H1 (cell line): ENCODE measurements at regions not wholly inside any gene's neighbourhood (a gene's known extent, or its start where the extent isn't known, plus 50 kb on each side); places are given as distances from the start of the nearest gene placed in this dataset.
"Not testable (repeated sequence)": the region's sequence is repeated elsewhere in the genome, so short reads cannot be mapped to it uniquely, and the experiment has no call there.

ENCODE experiments used
- CTCF ChIA-PET: fragments of 300-600 bp; sonication (Branson Sonifier 250); formaldehyde crosslinking; loops from one replicate; lab custom pipeline; 2021; ENCODE audit not compliant: partially characterized antibody; lab: Charles Lee
- POLR2A ChIA-PET: fragments of 300-600 bp; sonication (Branson Sonifier 250); formaldehyde crosslinking; loops from one replicate; lab custom pipeline; 2021; ENCODE audit warnings: inconsistent platforms; ENCODE audit not compliant: partially characterized antibody; lab: Charles Lee
- DNase-seq, 2 experiments: peaks; one replicate each; pipeline versions ENCODE4 v3.0.0 to v3.0.0-alpha.2; 2010 to 2022; ENCODE audit warnings: low spot score in 2 of 2, low read depth in 1 of 2, mixed read lengths in 1 of 2
- FAIRE-seq: peaks from 2 replicates; lab custom pipeline; 2011; peaks lifted over from hg19 to GRCh38; lab: Jason Lieb, UNC
- H2AFZ ChIP-seq: 2 replicates; pipeline ENCODE4 v1.8.1; 2012; ENCODE audit warnings: low read length, inconsistent platforms
- H2AK5ac ChIP-seq: 2 replicates; pipeline ENCODE4 v1.6.1; 2013; ENCODE audit warnings: low read depth, low read length
- H2BK120ac ChIP-seq: replicated peaks from 2 replicates; pipeline ENCODE3; 2013; ENCODE audit warnings: low read depth, low read length, inconsistent platforms
- H2BK12ac ChIP-seq: 2 replicates; pipeline ENCODE4 v1.6.1; 2013; ENCODE audit warnings: low read depth, low read length
- H2BK15ac ChIP-seq: 2 replicates; pipeline ENCODE4 v1.6.1; 2013; ENCODE audit warnings: low read length
- H2BK20ac ChIP-seq: 2 replicates; pipeline ENCODE4 v1.6.1; 2013; ENCODE audit warnings: low read length
- H2BK5ac ChIP-seq: 2 replicates; pipeline ENCODE4 v1.6.1; 2013; ENCODE audit warnings: low read depth, low read length
- H3K14ac ChIP-seq: 2 replicates; pipeline ENCODE4 v1.6.1; 2013; ENCODE audit warnings: inconsistent platforms; ENCODE audit not compliant: insufficient read length
- H3K18ac ChIP-seq: 2 replicates; pipeline ENCODE4 v1.6.1; 2013; ENCODE audit warnings: low read length; ENCODE audit errors: extremely low read depth
- H3K23ac ChIP-seq: 2 replicates; pipeline ENCODE4 v1.6.1; 2013; ENCODE audit warnings: inconsistent platforms; ENCODE audit not compliant: insufficient read length
- H3K23me2 ChIP-seq: 2 replicates; pipeline ENCODE4 v1.6.1; 2013; ENCODE audit warnings: low read depth, low read length
- H3K27ac ChIP-seq: 2 replicates; pipeline ENCODE4 v1.6.1; 2011; ENCODE audit warnings: low read depth, low read length, inconsistent platforms
- H3K27me3 ChIP-seq, 4 experiments: replicated peaks in 1 of 4; 1 replicate in 1 of 4; 2 replicates in 3 of 4; pipeline versions ENCODE4 v1.6.1 to v1.8.1; 2011 to 2013; ENCODE audit warnings: low read length in 3 of 4, mild to moderate bottlenecking in 3 of 4, inconsistent platforms in 2 of 4, mixed read lengths in 2 of 4, moderate library complexity in 1 of 4; ENCODE audit not compliant: control insufficient read depth in 3 of 4, insufficient read depth in 3 of 4; ENCODE audit errors: extremely low read depth in 1 of 4
- H3K36me3 ChIP-seq, 4 experiments: 2 replicates each; pipeline versions ENCODE4 v1.6.1 to v1.8.1; 2011 to 2013; ENCODE audit warnings: mild to moderate bottlenecking in 4 of 4, low read length in 3 of 4, moderate library complexity in 2 of 4, control low read depth in 1 of 4, inconsistent platforms in 1 of 4; ENCODE audit not compliant: insufficient read depth in 4 of 4, control insufficient read depth in 2 of 4
- H3K4ac ChIP-seq: replicated peaks from 2 replicates; pipeline ENCODE3; 2013; ENCODE audit warnings: low read length, low read depth, mixed read lengths, inconsistent platforms; ENCODE audit not compliant: insufficient read length
- H3K4me1 ChIP-seq, 4 experiments: replicated peaks in 1 of 4; 1 replicate in 1 of 4; 2 replicates in 3 of 4; pipeline versions ENCODE4 v1.6.1 to v1.8.1; 2011 to 2013; ENCODE audit warnings: low read length in 3 of 4, inconsistent platforms in 2 of 4, mixed read lengths in 1 of 4; ENCODE audit not compliant: insufficient read depth in 4 of 4, control insufficient read depth in 3 of 4
- H3K4me2 ChIP-seq, 2 experiments: 2 replicates each; pipeline versions ENCODE4 v1.6.1 to v1.8.1; 2011 to 2013; ENCODE audit warnings: low read depth in 2 of 2, low read length in 2 of 2, control low read depth in 1 of 2, inconsistent platforms in 1 of 2, mild to moderate bottlenecking in 1 of 2; ENCODE audit not compliant: insufficient read depth in 1 of 2
- H3K4me3 ChIP-seq, 4 experiments: fragments of 200-600, 300-600 bp in 1 of 4; sonication (generic), shearing (Covaris generic), sonication (Bioruptor Twin) in 1 of 4; 2 replicates each; pipeline versions ENCODE4 v1.5.1 to v1.8.1; 2011 to 2016; ENCODE audit warnings: low read length in 4 of 4, low read depth in 3 of 4, control low read depth in 2 of 4, inconsistent platforms in 2 of 4, mild to moderate bottlenecking in 2 of 4, mixed read lengths in 1 of 4, moderate library complexity in 1 of 4; ENCODE audit not compliant: insufficient read depth in 2 of 4; ENCODE audit errors: extremely low read depth in 1 of 4
- H3K56ac ChIP-seq: replicated peaks from 2 replicates; pipeline ENCODE3; 2013; ENCODE audit warnings: low read depth, mild to moderate bottlenecking, mixed read lengths, low read length, inconsistent platforms; ENCODE audit not compliant: insufficient read length
- H3K79me1 ChIP-seq: 2 replicates; pipeline ENCODE4 v1.6.1; 2013; ENCODE audit warnings: low read depth, low read length, control low read depth
- H3K79me2 ChIP-seq, 2 experiments: 2 replicates each; pipeline versions ENCODE4 v1.6.1 to v1.8.1; 2012 to 2013; ENCODE audit warnings: low read length in 2 of 2, mild to moderate bottlenecking in 2 of 2, inconsistent platforms in 1 of 2; ENCODE audit not compliant: insufficient read depth in 2 of 2, control insufficient read depth in 1 of 2
- H3K9ac ChIP-seq, 4 experiments: replicated peaks in 1 of 4; 1 replicate in 1 of 4; 2 replicates in 3 of 4; pipeline versions ENCODE4 v1.6.1 to v1.8.1; 2011 to 2013; ENCODE audit warnings: low read depth in 3 of 4, low read length in 3 of 4, control low read depth in 2 of 4, mild to moderate bottlenecking in 2 of 4, moderate library complexity in 2 of 4, inconsistent platforms in 1 of 4; ENCODE audit errors: extremely low read depth in 1 of 4
- H3K9me3 ChIP-seq, 2 experiments: 2 replicates each; pipeline versions ENCODE4 v1.6.1 to v1.8.1; 2012 to 2013; ENCODE audit warnings: mild to moderate bottlenecking in 2 of 2, moderate library complexity in 2 of 2, control low read depth in 1 of 2, inconsistent platforms in 1 of 2, low read depth in 1 of 2, low read length in 1 of 2, mixed read lengths in 1 of 2; ENCODE audit not compliant: insufficient read depth in 2 of 2
- H4K20me1 ChIP-seq, 2 experiments: replicated peaks in 1 of 2; 2 replicates each; pipeline versions ENCODE3 to v1.8.1; 2011 to 2013; ENCODE audit warnings: inconsistent platforms in 2 of 2, low read length in 2 of 2, mild to moderate bottlenecking in 1 of 2; ENCODE audit not compliant: insufficient read depth in 2 of 2, control insufficient read depth in 1 of 2
- H4K5ac ChIP-seq: 2 replicates; pipeline ENCODE4 v1.6.1; 2013; ENCODE audit warnings: low read length, low read depth, mixed read lengths, inconsistent platforms; ENCODE audit not compliant: insufficient read length
- H4K8ac ChIP-seq: 2 replicates; pipeline ENCODE4 v1.8.0; 2013; ENCODE audit warnings: mild to moderate bottlenecking, moderate library complexity, low read length, inconsistent platforms; ENCODE audit not compliant: insufficient read depth; ENCODE audit errors: extremely low read depth
- H4K91ac ChIP-seq: replicated peaks from 2 replicates; pipeline ENCODE3; 2013; ENCODE audit warnings: low read length, mixed read lengths, inconsistent platforms; ENCODE audit not compliant: insufficient read length
- WGBS, 2 experiments: shearing (Covaris generic) in 1 of 2; methylation state at CpG; one replicate each; pipeline versions ENCODE4 v1.1.6 to v1.1.7; 2013 to 2015; ENCODE audit warnings: low lambda C conversion rate in 2 of 2, mixed read lengths in 2 of 2, inconsistent platforms in 1 of 2, low coverage in 1 of 2, missing lambda C conversion rate in 1 of 2; ENCODE audit not compliant: insufficient replicate concordance in 2 of 2, insufficient coverage in 1 of 2, insufficient read length in 1 of 2; ENCODE audit errors: extremely low coverage in 1 of 2, missing lambda C conversion rate in 1 of 2; 5-methylcytosine and 5-hydroxymethylcytosine counted together

DNA sequence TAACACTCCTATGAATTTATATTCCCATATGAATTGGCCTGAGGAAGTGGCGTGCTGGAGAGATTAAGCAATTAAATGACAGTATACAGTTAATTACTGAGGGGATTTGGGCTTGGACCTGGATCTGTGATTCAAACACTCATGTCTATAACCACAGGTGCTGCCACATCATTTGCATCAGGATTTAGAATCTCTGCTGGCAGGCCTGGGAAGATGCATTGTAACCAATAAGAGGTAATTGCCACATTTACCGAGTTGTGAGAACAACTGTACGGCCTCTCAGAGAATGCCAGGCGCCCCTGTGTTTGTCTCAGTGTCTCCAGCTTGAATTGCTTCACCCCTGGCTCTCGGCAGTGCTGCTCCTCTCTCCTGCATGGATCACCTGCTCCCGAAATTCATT is 61.4 kb upstream of the PLEKHG4B start:
- H4K5ac ChIP-seq, FAIRE-seq, H2BK5ac ChIP-seq, POLR2A ChIA-PET, H2AFZ ChIP-seq, H3K27me3 ChIP-seq, H2BK120ac ChIP-seq, H3K23ac ChIP-seq, H3K36me3 ChIP-seq, CTCF ChIA-PET, H2AK5ac ChIP-seq, H3K79me1 ChIP-seq, H4K20me1 ChIP-seq, H2BK12ac ChIP-seq, H3K18ac ChIP-seq, H3K4me2 ChIP-seq, H3K9me3 ChIP-seq, H4K8ac ChIP-seq, H3K27ac ChIP-seq, H3K4ac ChIP-seq, H2BK15ac ChIP-seq, DNase-seq, H3K79me2 ChIP-seq, H2BK20ac ChIP-seq, H3K4me1 ChIP-seq, H4K91ac ChIP-seq, H3K9ac ChIP-seq, H3K14ac ChIP-seq, H3K4me3 ChIP-seq, H3K56ac ChIP-seq, H3K23me2 ChIP-seq: not testable (repeated sequence)
- WGBS, 2 experiments, result 72% methylated on average over 6 of the region's 6 CpGs; no CpG with 5 or more reads in 1 of the 2 experiments
